PC-9 (cell line): ENCODE measurements at regions not wholly inside any gene's neighbourhood (a gene's known extent, or its start where the extent isn't known, plus 50 kb on each side); places are given as distances from the start of the nearest gene placed in this dataset.

Source experiments
- EZH2 ChIP-seq: fragments of 200-600 bp; sonication (generic); IDR thresholded peaks from 2 replicates; pipeline ENCODE4 v1.8.0; 2017; ENCODE audit warnings: antibody characterized with exemption, low read depth
- TF ChIP-seq, protein P1 (sequence below): fragments of 200-600 bp; sonication (generic); conservative IDR thresholded peaks from 2 replicates; pipeline ENCODE4 v1.6.1; 2017; ENCODE audit warnings: mixed run types, antibody characterized with exemption, mild to moderate bottlenecking, moderate library complexity

DNA sequence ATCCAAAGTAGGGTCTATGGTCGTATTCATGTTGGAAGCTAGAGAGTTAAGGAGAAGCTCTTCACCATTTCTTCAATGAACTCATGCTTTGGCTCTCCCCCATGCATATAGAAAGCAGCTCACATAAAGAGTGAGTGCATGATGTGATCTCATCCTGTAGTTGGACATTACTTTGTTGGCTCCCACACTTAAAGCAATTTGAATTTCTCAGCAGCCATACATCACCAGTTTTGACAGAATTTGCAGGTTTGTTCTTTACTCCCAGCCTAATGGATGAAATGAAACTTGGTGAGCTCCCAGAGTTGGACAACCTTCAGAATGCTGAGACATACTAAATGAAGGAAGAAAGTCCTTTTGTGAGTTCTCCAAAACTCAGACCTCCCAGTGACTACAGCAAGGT, 613.5 kb downstream of the IQCM start:
- TF ChIP-seq, protein P1, sequence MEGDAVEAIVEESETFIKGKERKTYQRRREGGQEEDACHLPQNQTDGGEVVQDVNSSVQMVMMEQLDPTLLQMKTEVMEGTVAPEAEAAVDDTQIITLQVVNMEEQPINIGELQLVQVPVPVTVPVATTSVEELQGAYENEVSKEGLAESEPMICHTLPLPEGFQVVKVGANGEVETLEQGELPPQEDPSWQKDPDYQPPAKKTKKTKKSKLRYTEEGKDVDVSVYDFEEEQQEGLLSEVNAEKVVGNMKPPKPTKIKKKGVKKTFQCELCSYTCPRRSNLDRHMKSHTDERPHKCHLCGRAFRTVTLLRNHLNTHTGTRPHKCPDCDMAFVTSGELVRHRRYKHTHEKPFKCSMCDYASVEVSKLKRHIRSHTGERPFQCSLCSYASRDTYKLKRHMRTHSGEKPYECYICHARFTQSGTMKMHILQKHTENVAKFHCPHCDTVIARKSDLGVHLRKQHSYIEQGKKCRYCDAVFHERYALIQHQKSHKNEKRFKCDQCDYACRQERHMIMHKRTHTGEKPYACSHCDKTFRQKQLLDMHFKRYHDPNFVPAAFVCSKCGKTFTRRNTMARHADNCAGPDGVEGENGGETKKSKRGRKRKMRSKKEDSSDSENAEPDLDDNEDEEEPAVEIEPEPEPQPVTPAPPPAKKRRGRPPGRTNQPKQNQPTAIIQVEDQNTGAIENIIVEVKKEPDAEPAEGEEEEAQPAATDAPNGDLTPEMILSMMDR: no peak
- no peak for TF ChIP-seq EZH2
